PC-3 (cell line): ENCODE measurements at regions not wholly inside any gene's neighbourhood (a gene's known extent, or its start where the extent isn't known, plus 50 kb on each side); places are given as distances from the start of the nearest gene placed in this dataset.

Experiments used
- ATAC-seq: fragments of 200-7000 bp; cut with Tn5 transposase; 2 replicates; pipeline ENCODE4 v1.9.1; 2020; ENCODE audit warnings: mild to moderate bottlenecking, moderate library complexity
- BruUV-seq: library from RNA; stranded (reverse); fragments of 400-500 nt; replicated peaks from 2 replicates; lab custom pipeline; 2021; lab: Mats Ljungman, UMichigan
- CTCF ChIA-PET: fragments of 300-600 bp; sonication (Branson Sonifier 250); formaldehyde crosslinking; loops from one replicate; lab custom pipeline; 2022; ENCODE audit warnings: antibody characterized with exemption; lab: Charles Lee
- POLR2A ChIA-PET: fragments of 300-600 bp; sonication (Branson Sonifier 250); formaldehyde crosslinking; loops from one replicate; lab custom pipeline; 2022; ENCODE audit warnings: antibody characterized with exemption; ENCODE audit not compliant: unreplicated experiment; lab: Charles Lee
- DNase-seq: peaks from one replicate; pipeline ENCODE4 v3.0.0-alpha.2; 2015
- H2AFZ ChIP-seq: fragments of 300-600 bp; sonication (generic); 2 replicates; pipeline ENCODE4 v1.6.0; 2016; ENCODE audit warnings: antibody characterized with exemption, low read length
- H3F3A ChIP-seq: fragments of 300-600 bp; sonication (generic); one replicate; pipeline ENCODE4 v1.6.0; 2017; ENCODE audit warnings: antibody characterized with exemption, low read length, control low read depth, mild to moderate bottlenecking; ENCODE audit not compliant: unreplicated experiment
- H3K27ac ChIP-seq: fragments of 300-600 bp; sonication (generic); 2 replicates; pipeline ENCODE4 v1.5.1; 2016; ENCODE audit warnings: mild to moderate bottlenecking, low read length
- H3K27me3 ChIP-seq: fragments of 300-600 bp; sonication (generic); 2 replicates; pipeline ENCODE4 v1.6.1; 2016; ENCODE audit warnings: low read length, mixed read lengths
- H3K36me3 ChIP-seq: fragments of 300-600 bp; sonication (generic); 2 replicates; pipeline ENCODE4 v1.6.1; 2016; ENCODE audit warnings: low read depth, mixed run types, low read length, mixed read lengths
- H3K4me1 ChIP-seq: fragments of 300-600 bp; sonication (generic); 2 replicates; pipeline ENCODE4 v1.5.1; 2016; ENCODE audit warnings: low read length; ENCODE audit not compliant: insufficient read depth
- H3K4me2 ChIP-seq: fragments of 300-600 bp; sonication (generic); 2 replicates; pipeline ENCODE4 v1.6.0; 2016; ENCODE audit warnings: low read length
- H3K4me3 ChIP-seq: fragments of 300-600 bp; sonication (generic); 2 replicates; pipeline ENCODE4 v1.5.1; 2016; ENCODE audit warnings: mild to moderate bottlenecking, low read length, mixed read lengths
- H3K79me2 ChIP-seq: fragments of 300-600 bp; sonication (generic); 2 replicates; pipeline ENCODE4 v1.6.1; 2017; ENCODE audit warnings: low read length, mixed read lengths
- H3K9ac ChIP-seq: fragments of 300-600 bp; sonication (generic); 2 replicates; pipeline ENCODE4 v1.6.0; 2016; ENCODE audit warnings: mild to moderate bottlenecking, low read length
- H3K9me2 ChIP-seq: fragments of 300-600 bp; sonication (generic); replicated peaks from 2 replicates; pipeline ENCODE4 v1.6.1; 2016; ENCODE audit warnings: mixed run types, low read length, mixed read lengths
- H3K9me3 ChIP-seq: fragments of 300-600 bp; sonication (generic); 2 replicates; pipeline ENCODE4 v1.6.1; 2016; ENCODE audit warnings: low read length, mixed read lengths
- H4K20me1 ChIP-seq: fragments of 300-600 bp; sonication (generic); 2 replicates; pipeline ENCODE4 v1.6.1; 2016; ENCODE audit warnings: low read length, mixed read lengths
- CTCF ChIP-seq: fragments of 300-600 bp; sonication (generic); conservative IDR thresholded peaks from 2 replicates; pipeline ENCODE4 v1.5.1; 2017; ENCODE audit warnings: antibody characterized with exemption, low read depth, mild to moderate bottlenecking, low read length
- EZH2 ChIP-seq: fragments of 300-600 bp; sonication (generic); IDR thresholded peaks from one replicate; pipeline ENCODE4 v1.6.1; 2017; ENCODE audit warnings: antibody characterized with exemption, mild to moderate bottlenecking, low read length; ENCODE audit not compliant: unreplicated experiment
- EZH2phosphoT487 ChIP-seq: fragments of 300-600 bp; sonication (generic); IDR thresholded peaks from 2 replicates; pipeline ENCODE4 v1.6.1; 2018; ENCODE audit warnings: mild to moderate bottlenecking, antibody characterized with exemption, low read length, borderline replicate concordance
- intact Hi-C: fragments of 100-400 bp; cut with micrococcal nuclease; formaldehyde crosslinking; loops from 2 replicates; pipeline ENCODE4 v1.9.0; 2023

GRCh38 chr5:4518903-4519672 is 621.0 kb upstream of the ADAMTS16 start:
- CTCF ChIA-PET = no interaction called here
- TF ChIP-seq CTCF = no peak
- TF ChIP-seq EZH2phosphoT487 = no peak
- no peak for TF ChIP-seq EZH2
- no peaks in the 10 kb centered on the region for H4K20me1 ChIP-seq
- DNase-seq (no peak), ATAC-seq (no peak)
- no peaks in the 10 kb centered on the region for H3K79me2 ChIP-seq
- BruUV-seq = no TSS peak
- H3K9me3 ChIP-seq = 0 out of 2 replicates have a peak, but pooled peaks cover under 1% of the 10 kb centered on the region
- POLR2A ChIA-PET = no interaction called here
- no peaks in the 10 kb centered on the region for H3K9me2 ChIP-seq
- H3K4me2 ChIP-seq = no peak overlapping the region
- intact Hi-C loops = no loop called here
- no peak overlapping the region for H3K9ac ChIP-seq
- H2AFZ ChIP-seq = no peak overlapping the region
- no peak overlapping the region for H3K27ac ChIP-seq
- H3K36me3 ChIP-seq = no peaks in the 10 kb centered on the region
- no peaks in the 10 kb centered on the region for H3F3A ChIP-seq
- no peaks in the 10 kb centered on the region for H3K27me3 ChIP-seq
- no peak overlapping the region for H3K4me3 ChIP-seq
- no peaks in the 10 kb centered on the region for H3K4me1 ChIP-seq

DNA sequence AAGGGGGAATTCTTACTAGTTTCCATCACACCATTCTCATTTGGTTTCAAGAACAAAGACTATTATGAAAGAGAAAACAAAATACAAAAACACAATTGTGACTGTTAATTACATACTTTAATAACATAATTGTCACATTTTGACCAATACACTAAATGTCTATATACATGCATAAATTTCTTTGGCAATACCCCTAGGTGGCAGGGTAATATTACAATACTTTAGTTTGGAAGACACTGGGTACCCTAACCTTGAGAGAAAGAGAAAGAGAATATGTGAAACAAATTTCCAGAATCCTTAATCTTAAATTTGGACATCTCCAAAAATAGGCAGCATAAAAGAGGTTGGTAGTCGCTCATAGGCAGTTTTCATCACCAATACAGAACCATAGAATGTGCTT is 619.6 kb upstream of the ADAMTS16 start:
- intact Hi-C loops = no loop called here
- POLR2A ChIA-PET = no interaction called here

More for the DNA sequence above, 619.6 kb upstream of the ADAMTS16 start:
- H3K9ac ChIP-seq = no peak overlapping the region
- DNase-seq = no peak
- no peak for TF ChIP-seq CTCF
- no peak for TF ChIP-seq EZH2
- TF ChIP-seq EZH2phosphoT487 = no peak
- no peaks in the 10 kb centered on the region for H3K27me3 ChIP-seq
- no peaks in the 10 kb centered on the region for H3K9me2 ChIP-seq
- no TSS peak for BruUV-seq
- H3K79me2 ChIP-seq = no peaks in the 10 kb centered on the region
- H3K4me3 ChIP-seq = no peak overlapping the region
- H3F3A ChIP-seq = no peaks in the 10 kb centered on the region
- no peak for ATAC-seq
- CTCF ChIA-PET = no interaction called here
- H3K27ac ChIP-seq = no peak overlapping the region
- no peak overlapping the region for H3K4me2 ChIP-seq
- H2AFZ ChIP-seq = no peak overlapping the region
- H3K9me3 ChIP-seq = 0 out of 2 replicates have a peak, but pooled peaks cover 6% of the 10 kb centered on the region
- H3K36me3 ChIP-seq = no peaks in the 10 kb centered on the region
- H3K4me1 ChIP-seq = no peaks in the 10 kb centered on the region
- no peaks in the 10 kb centered on the region for H4K20me1 ChIP-seq
